GM19463 (cell line): ENCODE measurements at regions not wholly inside any gene's neighbourhood (a gene's known extent, or its start where the extent isn't known, plus 50 kb on each side); places are given as distances from the start of the nearest gene placed in this dataset.
"Not testable (repeated sequence)": the region's sequence is repeated elsewhere in the genome, so short reads cannot be mapped to it uniquely, and the experiment has no call there.

ENCODE experiments used
- ATAC-seq: cut with Tn5 transposase; IDR thresholded peaks from one replicate; pipeline ENCODE4 v1.9.1; 2021; ENCODE audit warnings: mild to moderate bottlenecking, moderate library complexity; ENCODE audit not compliant: unreplicated experiment

DNA sequence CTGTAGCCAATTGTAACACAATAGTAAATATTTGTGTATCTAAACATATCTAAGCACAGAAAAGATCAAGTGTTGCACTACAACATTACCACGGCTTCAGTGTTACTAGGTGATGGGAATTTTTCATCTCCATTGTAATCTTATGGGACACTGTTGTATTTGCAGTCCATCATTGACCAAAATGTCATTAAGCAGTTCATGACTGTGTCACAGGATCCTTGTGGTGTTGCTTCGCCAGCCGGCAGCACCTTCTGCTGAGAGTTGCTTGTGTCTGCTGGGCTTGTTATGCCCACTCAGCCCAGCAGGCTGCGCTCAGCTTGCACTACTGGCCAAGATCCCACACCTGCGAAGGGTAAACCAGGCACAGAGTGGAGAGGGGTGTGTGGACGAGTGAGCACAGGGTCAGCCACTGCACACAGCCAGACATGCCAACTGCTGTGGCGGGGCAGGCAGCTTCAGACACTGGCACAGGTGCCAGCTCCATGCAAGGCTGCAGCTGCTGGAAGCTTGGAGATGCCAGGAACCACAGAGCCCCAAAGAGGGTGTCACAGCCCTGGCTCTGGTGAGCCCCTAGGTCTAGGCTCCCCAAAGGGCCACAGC, 273.7 kb downstream of the CETN3 start:
- ATAC-seq: no peak

DNA sequence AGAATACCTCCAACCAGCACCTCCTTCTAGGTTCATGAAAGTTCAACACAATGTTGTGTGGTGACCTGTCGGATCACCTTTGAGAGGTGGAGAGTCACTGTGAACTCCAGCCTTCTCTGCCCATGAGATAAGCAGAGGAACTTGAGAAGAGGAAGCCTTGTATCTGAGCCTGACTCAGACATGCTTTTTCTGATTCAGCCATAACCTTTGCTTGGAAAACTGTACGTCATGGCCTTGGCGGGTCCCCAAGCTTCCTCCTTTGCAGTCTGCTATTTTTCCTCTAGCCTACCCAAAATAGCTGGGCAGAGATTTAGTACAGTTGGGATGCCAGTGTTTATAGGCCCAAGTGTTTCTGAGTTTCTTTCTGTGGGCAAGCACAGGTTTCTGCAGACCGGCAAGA, 274.7 kb downstream of the CETN3 start:
- ATAC-seq: no peak

DNA sequence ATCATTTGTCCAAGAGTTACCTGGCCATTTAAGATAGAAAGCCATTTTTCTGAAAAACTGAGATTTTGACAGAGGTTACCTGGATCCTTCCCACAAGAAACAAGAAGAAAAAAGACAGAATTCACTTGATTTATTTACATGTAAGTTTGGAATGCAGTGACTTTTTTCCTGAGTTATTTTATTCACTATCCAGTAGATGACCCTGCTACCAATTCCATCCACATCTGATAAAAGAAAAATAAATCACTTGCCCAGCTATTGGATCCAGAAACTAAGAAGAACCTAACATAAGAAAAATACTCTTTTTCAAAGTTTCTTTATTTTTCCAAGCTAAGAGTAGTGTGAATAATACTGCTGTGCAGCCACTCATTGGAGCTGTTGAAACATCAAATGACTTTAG, 275.2 kb downstream of the CETN3 start:
- no peak for ATAC-seq

DNA sequence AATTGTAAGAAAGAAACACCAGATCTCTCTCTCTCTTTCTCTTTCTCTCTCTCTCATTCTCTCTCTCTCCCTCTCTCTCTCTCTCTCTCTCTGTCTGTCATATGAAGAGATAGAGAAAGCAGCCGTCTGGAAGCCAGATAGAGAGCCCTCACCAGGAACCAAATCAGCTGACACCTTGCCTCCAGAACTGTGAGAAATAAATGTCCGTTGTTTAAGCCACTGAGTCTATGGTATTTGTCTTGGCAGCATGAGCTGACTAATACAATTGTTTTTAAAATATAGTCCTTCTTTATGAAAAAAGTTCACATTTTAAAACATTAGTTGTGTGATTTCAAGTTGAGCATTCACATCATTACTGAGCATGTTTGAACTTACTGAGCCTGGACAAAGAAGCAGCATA, 275.6 kb downstream of the CETN3 start:
- ATAC-seq: no peak

DNA sequence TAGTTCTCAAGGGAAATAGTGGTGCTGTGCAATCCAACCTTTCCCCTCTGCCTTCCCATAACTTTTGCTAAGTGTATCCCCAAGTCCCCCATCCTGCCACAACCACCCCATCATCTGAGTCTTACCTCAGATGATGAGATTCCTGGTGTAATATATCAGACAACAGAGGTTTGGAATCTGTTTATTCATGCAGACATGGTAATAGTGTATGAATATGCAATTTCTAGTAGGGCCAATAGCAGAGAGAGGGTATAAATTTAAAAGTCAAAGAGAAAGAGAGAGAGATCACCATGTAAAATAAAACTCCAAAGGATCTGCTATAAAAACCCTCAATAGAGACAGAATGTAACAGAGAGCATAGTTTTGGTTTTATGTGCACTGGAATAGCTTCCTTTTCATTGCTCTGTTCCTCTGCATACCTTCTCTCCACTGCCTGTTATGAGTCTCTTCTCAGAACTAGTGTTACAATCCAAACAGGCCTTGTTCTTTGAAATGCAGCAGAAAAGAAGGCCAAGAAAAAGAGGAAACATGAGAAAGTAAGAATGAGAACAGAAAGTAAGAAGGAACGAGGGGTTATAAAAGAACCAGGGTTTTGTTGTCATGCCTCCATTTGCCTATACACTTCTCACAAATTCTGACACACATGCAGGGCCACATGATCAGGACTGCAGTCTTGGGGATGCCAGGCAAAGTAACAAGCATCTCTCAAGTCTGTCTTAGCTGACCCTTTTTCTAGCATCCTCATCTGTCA, 278.0 kb downstream of the CETN3 start:
- ATAC-seq: peak; percentile 67

DNA sequence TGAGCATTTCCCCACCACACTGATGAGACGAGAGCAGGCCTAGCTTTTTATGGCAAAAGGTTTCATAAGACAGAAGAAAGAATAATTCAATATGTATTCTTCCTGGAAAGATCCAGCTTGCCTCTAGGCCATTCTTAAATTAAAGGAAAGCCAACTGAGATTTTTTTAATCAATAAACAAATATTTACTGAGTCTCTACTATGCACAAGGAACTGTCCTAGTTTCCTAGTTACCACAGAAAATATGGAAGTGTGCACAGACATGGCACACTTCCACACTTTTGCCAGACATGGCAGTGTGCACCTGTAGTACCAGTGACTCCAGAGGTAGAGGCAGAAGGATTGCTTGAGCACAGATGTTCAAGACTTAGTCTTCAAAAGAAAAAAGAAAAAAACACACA, 281.0 kb downstream of the CETN3 start:
- no peak for ATAC-seq

DNA sequence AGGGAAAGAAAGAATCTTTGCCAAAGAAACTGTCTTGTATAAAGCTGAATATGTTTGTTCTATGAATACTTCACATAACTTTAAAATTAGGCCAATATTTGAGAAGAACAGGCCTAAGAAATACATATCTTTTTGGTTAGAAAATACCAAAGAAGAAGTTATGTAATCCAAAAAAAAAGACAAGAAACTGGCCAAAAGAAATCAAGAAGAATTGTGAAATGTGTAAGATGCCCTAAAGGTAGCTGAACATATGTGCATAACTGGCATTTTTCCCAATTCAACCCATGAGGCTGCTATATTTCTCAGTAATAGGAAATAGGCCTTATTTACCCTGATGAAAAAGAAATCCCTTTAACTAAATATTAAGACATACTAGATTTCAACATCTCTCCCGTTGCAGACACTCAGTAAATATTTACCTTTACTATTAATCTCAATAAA, 290.0 kb downstream of the CETN3 start:
- no peak for ATAC-seq

DNA sequence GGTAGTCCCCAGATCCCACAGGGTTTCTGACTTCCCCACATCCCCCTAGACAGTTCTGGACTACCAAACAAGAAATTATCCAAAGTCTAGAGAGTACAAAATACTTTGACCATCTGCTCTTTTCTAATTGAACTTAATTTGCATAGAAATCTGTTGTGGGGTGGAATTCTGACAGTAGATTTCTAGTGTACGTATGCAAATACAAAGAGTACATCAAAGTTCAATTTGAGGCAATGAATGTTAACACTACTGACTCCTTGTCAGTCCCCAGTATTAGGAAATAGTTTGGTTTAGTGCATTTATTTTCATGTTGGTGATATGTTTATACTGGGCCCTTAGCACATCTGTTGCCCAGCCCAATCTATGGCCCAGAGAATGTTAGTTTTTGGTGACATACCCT, 292.6 kb downstream of the CETN3 start:
- no peak for ATAC-seq

DNA sequence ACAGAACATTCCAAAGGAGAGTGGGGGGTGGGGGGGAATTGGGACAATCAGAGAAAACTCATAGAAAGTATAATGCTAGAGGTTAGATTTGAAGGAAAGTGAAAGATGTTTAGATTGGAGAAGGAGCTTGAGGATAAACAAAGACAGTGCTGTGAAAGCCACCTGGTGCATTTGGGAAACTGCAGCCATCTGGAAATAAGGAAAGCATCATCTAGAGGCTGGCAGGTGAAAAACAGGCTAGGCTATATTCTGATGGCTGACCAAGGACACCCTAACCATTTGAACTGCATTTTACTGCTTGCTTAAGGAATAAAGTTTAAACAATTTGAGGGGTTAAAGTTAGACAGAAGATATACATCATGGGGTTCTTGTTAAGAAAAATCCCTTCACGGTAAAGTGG, 296.4 kb downstream of the CETN3 start:
- no peak for ATAC-seq

DNA sequence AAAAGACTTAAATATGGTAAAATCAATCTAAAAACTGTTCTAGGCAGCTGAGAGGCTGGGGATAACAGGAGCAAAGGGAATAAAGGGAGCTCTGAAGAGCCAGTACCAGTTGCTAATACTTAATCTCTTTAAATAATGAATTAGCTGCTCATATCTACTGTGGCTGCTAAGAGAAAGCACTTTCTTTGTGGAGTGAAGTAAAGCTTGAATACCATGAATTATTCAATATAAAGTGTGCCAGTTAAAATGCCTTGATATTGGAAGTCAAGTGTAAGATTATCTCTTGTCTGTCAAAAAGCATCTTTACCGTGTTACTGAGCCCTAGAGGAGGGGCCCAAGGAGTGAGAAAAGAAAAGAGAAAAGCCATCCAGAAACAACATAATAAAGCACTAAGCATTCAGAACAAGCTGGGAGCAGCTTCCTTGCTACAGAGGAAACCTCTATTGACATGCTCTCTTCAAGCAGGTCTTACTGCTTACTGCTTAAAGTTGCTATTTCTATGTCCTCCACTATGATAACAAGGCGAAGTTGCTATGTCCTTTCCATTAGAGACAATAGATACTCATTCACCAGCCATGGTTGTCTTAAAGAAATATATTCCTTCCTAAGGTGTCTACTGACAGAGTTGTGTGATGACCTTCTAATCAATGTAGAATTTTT, 297.4 kb downstream of the CETN3 start:
- no peak for ATAC-seq

DNA sequence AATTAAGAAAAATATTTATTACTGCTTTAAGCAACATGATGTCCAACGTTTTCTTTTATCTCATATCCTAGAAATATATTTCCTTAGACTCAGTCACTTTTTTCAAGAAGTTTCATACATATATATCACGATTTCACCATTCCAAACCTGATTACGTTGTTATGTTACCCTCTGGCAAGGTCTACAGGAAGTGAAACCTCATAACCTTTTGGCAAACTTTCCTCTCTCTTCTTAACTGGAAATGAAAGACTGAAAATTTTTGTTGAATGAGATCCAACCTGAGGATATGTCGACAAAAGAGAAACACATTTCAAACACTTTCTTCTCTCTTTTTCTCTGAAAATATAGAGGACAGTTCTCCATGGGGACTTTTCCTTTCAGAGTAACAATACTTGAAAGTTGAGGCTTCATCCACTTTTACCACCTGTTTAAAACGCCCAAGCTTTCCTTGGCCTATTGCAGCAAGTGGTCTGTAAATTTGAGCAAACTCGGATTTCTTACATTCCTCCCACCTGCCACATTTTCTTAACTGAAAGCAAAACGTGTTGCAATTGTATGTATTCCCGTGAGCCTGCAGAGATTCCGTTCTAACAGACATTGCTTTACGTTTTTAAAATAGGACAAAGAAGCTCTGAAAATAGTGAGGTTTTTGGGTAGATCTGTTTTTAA, 298.1 kb downstream of the CETN3 start:
- no peak for ATAC-seq

DNA sequence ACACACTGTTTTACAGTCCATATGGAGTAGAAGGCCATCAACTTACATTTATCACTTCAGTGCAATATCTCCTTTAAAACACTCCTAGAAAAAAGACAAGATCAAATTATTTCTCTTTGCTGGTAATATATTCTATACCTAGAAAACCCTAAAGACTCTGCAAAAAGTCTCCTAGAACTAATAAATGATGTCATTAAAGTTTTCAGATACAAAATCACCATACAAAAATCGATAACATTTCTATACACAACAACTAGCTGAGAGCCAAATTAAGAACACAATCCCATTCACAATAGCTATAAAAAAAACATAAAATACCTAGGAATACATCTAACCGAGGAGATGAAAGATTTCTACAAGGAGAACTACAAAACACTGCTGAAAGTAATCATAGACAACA, 300.3 kb downstream of the CETN3 start:
- no peak for ATAC-seq

DNA sequence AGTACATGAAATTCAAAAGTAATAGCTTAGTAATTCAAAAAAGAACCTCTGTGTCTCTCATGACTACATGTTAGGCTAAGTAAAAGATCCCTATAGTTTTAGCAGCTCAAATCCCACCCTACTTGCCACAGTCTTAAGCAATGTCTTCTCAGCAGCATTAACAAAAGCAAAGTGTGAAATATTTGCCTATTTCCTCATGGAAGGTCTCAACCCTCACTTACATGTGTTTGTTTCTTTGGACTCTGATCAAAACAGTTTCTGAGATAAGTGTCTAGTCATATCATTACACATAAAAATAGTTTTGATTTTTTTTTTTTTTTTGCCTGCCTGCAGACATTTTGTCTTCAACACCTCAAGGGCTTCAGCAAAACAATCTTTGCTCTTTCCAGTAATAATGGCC, 310.5 kb downstream of the CETN3 start:
- ATAC-seq: no peak

DNA sequence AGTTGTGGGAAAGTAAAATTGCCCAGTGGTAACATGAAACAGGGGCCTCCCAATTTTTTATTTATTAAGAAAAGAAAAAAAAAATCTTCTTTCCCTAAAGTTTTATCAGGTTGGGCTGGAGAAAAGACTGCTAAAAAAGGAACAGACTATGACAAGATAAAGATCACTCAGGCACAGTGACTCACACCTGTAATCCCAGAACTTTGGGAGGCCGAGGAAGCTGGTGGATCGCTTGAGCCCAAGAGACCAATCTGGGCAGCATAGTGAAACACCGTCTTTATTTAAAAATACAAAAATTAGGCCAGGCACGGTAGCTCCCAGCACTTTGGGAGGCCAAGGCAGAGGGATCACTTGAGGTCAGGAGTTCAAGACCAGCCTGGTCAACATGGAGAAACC, 312.5 kb downstream of the CETN3 start:
- ATAC-seq: no peak

DNA sequence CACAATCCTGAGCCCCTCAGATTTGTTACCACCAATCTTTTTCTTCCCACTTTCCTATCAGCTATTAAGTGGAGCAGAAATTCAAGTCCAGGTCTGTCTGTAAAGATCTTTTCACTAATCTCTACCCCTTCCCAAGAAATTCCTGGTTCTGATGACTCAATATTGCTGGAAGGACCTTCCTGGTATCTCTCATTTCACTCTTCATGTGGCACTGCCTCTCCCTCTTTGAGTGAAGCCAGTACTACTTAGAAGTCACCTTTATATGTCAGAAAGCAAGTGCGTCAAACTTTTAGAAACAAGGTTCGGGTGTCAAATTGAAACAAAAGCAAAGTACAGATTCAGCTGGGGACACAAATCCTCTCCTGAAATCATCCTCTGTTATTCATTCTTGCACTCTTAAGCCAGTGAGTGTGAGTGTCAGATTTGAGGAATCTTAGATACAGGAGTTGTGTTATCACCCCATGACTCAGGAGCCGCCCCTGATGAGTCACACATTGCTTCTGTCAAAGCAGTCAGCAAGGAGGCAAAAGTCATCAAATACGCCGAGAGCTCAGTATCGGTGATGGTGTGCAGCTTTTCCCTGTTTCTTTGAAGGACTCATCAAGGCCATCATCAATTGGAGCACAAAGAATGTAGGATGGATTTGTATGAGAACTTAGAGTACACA, 313.0 kb downstream of the CETN3 start:
- ATAC-seq: no peak

DNA sequence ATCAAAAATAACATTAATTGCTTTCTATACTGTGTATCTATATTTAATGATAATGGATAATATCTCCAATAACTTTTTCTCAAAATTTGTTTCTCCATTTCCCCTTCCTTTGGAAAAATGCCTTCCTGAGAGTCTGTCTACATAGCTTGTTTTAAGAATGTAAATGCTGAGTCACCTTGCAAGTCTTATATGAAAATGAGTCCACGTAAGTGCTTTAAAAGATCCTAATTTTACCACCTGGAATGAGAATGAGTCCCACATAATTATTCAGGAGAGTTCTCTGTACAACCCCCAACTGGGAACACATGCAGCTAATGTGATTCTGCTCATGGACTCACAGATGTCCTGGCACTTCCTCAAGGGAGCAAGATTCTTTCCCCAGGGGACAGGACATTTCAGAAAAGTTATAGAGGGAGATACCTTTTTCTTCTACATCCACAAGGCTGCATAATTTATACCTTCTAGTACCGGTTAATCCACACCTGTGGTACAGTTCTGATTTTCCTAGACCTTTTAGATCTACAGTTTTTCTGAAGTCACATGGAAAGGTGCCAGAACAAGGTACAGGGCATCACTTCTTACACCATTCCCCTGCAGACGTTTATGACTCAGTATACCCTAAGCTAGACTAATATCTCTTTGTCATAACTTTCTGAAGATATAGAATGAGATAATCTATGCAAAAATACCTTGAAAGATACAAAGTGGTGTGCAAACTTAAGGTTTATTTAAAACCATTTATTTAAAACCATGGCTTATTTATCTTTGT, 314.1 kb downstream of the CETN3 start:
- ATAC-seq: no peak

DNA sequence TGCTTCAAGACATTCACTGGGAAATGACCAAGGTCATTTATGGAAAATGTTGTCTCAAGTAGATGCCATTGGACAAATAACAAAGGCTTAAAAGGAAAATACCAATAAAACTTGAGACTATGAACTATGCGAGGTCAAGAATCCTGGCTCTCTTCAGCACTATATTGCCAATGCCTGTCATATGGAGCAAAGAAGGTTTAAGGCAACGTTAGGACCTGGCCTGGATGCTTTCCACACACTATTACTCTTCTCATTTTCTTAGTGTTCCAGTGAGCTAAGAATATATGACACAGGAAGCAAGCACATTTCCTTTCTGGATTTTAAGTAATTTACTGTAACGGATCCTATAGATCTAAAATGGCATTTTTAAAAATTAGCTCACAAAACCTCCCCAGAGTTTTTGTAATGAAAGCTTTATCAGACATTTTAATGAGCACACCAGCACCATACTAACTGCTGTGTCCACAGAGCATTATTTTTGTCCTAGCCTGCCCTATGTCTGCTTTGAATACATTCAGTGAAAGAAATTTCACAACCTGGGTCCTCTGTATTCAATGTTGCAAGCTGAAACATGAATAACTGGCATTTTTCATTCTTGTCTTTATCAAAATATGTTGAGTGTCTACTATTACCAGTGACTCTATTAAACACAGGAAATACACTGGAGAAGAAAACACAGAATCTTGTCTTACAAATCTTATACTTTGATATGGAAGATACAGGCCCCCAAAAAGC, 315.6 kb downstream of the CETN3 start:
- no peak for ATAC-seq

DNA sequence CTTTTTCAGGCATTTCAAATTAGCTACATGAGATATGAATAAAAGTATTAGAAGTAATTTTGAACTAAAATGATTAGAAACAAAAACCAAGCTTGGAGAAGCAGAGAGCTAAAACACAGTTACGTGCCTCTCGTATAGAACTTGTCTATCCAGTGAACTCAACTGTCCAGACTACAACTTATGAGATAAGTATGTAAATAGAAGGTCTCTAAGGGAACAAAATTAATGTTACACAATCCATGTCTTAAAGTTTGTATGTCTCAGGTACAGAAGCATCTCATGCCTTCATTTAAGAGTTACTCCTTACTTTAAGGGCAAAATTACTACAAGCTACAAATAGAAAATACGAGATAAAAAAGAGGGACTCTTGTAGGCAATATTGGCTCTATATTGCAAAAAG, 316.8 kb downstream of the CETN3 start:
- ATAC-seq: no peak

DNA sequence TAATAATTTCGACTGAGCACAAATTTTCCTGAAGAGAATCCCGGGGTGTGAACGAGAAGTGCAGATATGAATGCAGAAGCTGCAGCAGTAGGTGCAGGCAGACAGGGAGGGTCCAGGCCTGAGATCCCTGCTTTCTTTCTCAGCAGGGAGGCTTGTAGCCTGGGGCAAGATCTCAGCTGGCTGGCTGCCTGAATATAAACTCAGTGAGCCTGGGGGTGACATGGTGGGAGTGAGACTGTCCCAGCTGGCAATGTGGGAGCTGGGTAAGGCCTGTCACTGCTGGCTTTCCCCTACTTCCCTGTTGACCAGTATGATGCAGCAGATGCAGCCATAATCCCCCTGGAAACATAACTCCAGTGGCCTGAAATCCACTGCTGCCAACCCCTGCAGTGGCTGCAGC, 325.2 kb downstream of the CETN3 start:
- no peak for ATAC-seq

DNA sequence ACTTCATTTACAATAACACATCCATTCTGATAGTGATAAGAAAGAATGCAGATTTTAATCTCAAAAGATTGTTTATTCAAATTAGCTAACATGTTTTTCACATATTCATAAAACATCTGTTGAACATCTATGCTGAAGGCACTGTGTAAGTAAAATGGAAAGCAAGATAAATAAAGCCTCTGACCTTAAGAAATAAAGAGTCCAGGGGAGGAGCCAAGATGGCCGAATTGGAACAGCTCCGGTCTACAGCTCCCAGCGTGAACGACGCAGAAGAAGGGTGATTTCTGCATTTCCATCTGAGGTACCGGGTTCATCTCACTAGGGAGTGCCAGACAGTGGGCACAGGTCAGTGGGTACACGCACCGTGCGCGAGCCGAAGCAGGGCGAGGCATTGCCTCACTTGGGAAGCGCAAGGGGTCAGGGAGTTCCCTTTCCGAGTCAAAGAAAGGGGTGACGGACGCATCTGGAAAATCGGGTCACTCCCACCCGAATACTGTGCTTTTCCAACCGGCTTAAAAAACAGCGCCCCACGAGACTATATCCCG, 336.5 kb downstream of the CETN3 start:
- ATAC-seq: not testable (repeated sequence)
